DMS53 treated with DMSO at 0.1 percent for 48 hours (cell line): ENCODE measurements at regions not wholly inside any gene's neighbourhood (a gene's known extent, or its start where the extent isn't known, plus 50 kb on each side); places are given as distances from the start of the nearest gene placed in this dataset.
A peak's percentile ranks its signal among the peaks of the same experiment; 100 is the strongest.

Experiments
- DNase-seq: peaks from one replicate; lab custom pipeline; 2025; ENCODE audit not compliant: unreplicated experiment; lab: John Stamatoyannopoulos, UW

DNA sequence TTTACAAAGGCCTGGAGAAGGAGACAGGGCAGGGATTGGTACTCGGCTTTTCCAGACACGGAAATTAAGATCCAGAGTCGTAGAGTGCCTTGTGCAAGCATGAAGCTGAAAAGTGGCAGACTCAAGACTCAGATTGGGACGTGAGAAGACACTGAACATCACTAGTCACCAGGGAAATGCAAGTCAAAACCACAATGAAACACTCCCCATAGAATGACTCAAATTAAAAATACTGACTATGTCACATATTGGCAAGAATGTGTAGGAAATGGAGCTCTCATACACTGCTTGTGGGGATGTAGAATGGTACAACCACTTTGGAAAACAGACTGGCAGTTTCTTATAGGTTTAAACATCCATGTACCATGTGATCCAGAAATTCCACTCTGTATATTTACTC is 472.0 kb downstream of the RPS24 start:
- DNase-seq: no peak

GRCh38 chr10:78506614-78507013 is 473.0 kb downstream of the RPS24 start:
- no peak for DNase-seq

- no peak for DNase-seq
Measured at GRCh38 chr10:78507510-78508160, 474.0 kb downstream of the RPS24 start.

DNA sequence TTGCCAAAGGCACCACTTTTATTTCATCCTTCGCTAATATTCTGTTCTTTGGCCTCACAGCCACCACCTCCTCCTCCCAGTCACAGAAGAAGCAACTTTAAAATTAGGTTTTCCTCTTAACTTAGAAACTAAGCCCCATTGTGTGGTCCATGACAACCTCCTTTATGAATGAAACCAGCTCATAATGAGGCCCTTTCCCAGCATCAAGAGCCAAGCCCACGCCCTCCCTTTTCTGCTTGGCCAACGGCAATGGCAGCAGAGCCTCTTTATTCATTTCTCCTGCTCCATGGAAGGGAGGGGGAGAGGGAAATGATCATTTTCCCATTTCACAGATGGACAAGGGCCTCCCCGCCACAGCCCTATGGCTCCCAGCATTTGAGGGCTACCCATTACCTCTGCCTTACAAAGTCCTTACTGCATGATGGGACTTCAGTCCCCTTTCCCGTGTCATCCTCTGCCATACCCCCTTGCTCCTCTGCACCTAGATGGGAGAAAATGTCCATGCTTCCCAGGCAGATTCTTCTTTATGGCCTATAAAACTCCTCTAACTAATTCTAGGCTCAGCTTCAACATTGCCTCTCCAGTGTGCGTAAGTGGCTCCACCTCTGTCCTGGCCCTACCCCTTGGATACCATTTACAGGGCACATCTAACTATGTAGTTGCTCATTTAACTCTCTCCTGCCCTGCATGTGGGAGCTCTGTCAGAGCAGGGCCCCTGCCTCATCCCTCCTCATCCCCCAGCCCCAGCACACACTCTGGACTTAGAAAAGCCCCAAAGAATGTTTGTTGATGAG is 475.5 kb downstream of the RPS24 start:
- DNase-seq: no peak

DNA sequence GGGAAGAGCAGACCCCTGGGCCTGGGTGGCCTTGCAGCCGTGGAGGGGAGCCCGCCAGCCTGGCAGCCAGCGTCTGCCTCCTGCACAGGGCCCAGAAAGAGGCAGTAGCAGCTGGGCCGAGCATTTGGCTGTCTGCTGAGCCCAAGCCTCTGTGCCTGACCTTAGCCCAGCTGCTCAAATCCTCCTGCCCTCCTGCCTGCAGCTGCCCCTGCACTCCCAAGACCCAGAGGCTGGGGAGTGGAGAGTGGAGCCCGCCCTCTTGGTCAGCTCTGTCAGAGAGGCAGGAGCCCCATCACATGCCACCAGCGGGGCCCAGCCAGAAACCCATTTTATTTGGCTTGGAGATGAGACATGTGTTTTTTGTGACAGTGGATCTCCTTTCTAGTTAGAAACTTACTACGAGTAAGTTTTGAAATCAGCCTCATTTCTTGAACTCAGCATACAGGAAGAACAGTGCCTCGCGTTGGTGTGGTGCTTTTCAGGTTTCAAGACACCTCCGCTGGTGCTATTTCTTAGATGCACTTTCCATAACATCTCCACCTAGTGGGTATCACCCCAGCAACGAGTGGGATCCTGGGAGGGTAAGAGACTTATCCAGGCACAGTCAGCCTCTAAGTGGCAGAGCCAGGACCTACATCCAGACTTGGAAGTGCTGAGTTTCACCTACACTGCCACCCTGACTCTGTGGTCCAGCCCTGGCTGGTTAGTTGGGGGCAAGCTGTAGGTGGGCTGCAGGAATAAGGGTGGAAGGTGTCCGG is 477.1 kb downstream of the RPS24 start:
- no peak for DNase-seq

DNA sequence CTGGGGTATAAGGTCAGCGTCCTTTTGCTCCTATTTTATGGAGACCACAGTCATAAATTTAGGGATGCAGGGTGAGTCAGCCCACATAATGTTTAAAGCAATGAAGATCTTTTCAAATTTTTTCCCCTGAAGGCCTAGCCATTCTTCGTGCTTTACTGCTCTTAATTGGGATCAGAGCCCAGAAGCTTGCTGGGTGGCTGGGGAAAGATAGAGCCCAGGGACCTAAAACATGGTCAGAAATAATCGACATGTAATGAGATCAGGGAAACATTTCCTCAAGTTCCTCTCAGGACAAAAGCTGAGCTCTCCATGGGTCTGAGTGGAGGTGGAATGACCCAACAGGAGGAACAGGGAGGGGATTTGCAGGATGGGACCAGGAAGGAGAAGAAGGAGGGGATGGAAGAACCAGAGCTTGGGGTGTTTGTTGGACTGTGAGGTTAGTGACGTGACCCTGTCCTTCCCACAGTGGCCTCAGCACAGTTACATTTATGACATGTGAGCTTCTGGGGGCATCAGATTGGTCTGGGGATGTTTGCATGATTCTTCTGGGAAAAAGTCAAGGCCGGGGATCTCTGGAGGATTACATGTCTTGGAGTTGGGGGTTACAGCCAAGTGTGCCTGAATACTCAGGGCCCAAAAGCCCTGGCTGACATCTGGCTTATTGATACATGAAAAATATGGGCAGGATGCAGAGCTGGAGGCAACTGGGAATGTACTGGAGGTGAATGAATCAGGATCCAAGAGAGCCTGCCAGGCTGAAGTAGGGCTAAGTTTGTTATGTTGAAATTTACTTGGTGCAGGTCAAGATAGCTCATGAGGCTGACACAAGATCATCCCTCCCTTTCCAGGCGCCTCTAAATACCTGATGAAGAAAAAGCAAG is 477.9 kb downstream of the RPS24 start:
- DNase-seq: no peak

- no peak for DNase-seq
Measured at GRCh38 chr10:78512205-78512550, 478.5 kb downstream of the RPS24 start.

- no peak for DNase-seq
Measured at GRCh38 chr10:78513330-78513729, 479.7 kb downstream of the RPS24 start.

DNA sequence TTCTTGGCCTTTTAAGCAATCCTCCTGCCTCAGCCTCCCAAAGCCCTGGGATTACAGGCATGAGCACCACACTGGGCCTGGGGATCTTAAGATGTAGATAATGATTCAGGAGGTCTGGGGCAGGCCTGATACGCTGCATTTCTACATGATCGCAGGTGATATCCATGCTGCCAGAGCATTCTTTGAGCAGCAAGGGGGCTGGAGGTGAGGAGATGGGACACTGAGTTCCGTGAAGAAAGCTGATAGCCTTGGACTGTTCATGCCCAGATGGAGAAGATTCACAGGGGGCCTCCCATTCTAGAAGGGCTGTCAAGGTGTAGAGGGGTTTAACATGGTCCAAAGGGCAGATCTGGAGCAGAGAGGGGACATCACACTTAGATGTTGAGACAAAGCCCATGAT is 480.3 kb downstream of the RPS24 start:
- DNase-seq: no peak

DNA sequence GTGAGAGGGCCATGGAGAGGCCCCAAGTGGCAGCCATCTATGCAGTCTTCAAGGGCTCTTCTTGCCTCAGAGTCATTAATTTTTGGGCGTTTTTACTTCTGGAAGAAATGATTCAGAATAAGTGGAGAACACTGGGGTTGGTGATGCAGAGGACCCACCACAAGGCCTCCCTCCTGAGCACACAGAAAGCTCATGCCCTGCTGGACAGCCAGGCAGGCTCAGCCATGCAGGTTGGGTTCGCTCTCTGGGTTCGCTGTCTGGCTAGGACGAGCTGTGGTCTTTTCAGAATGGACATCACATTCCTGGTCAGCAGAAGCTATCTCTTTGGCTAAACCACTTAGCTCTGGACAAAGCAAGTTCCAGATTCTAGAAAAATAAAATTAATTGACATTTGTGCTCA is 480.8 kb downstream of the RPS24 start:
- no peak for DNase-seq

DNA sequence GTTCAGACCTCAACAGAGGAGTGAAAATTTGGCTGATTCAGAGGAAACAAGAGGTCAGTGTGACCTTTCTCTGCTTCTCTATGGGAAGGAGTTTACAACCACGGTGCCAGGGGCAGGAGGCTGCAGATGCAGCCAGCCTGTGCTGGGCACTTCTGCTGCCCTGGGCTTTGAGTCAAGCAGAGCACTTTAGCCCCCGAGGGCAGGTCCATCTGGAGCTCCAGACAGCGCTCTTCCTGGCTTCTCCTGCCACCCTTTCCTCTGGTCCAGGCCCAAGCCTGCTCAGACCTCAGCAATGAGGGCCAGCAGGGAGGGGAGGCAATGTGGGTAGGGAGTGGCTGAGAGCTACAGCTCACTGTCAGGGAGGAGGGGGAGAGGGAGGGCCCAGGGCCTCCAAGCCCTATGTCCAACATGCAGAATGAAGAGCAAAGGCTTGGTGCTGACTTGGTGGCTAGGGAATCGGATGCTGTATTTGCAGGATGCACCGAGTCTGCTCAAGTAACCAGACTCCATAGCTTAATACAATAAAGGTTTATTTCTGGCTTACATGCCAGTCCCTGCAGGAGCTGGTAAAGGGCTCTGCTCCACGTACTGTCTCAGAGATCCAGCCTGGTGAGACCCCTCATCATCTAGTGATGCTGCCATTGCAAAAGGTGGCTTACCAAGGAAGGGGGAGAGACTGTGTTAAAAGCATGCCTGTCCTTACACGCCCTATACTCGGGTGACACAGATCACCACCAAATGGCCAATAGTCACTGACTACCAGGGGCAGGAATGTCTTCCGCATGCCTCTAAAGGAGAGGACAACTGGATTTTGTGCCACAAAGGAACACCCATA is 481.6 kb downstream of the RPS24 start:
- DNase-seq: no peak

DNA sequence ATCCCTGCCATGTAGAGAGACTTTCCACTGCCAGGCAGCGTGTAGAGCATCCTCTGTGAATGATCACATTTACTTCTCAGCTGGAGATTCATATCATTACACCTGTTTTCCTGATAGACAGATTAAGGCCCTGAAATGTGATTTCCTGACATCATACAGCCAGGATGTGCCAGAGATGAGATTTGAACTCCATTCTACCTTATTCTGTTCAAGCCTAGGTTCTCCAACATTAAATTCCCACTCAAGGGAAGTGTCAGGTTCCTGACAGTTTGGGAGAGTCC is 482.1 kb downstream of the RPS24 start:
- no peak for DNase-seq

DNA sequence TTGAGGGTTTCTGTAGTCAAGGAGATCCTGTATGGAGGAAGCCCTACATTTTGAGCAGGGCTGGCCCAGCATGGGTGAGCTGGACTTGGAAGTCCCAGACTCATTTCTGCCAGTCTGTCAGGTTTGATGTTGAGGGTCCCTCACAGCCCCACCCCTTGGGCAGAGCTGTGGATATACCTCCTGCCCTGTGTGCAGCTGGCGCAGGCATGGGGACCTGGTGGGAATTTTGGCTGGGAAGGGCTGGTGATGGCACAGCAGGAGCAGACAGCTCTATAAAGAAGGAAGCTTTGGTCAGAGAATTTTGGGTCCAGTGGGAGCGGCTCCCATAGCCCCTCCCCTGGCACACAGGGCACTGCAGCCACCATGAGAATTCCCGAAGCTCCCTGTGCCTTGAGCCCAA is 482.6 kb downstream of the RPS24 start:
- DNase-seq: no peak

DNA sequence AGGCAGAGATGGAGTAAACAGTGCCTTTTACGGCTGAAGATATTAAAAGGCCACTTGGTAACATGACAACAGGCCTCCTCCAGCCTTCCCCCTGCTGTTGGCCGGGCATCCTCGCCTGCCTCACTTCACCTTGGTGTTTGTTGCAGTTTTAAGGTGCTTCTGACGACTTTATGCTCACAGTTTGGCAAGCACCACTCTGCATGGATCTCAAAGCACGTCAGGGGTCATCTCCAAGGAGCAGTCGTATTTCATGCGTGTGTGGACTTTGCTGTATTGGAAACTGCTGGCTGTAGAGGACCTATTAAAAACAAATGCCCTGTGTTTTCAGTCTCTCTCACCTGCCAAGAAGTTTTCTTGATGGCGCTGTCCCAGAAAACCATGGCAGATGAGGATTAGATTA is 483.1 kb downstream of the RPS24 start:
- DNase-seq: no peak

GRCh38 chr10:78518224-78518623 is 484.6 kb downstream of the RPS24 start:
- no peak for DNase-seq

- DNase-seq: peak; percentile 84
Measured at GRCh38 chr10:78520737-78521430, 487.2 kb downstream of the RPS24 start.

DNA sequence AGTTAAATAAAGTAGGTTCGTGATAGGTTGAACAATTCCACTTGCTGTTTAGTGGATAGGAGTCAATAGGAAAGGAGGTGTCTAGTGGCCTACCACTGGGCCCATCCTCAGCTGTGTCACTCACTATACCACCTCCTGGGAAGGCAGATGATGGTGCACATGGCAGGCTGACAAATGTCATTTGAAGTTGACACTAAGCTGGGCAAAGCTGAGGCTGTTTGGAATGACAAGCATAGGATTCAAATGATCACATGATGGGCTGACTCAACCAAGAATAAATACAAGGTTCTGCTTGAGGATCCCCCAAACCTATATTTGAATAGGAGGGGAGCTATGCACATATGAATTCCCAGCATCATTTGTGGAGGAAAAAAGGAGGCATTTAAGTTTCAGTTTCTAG is 489.8 kb downstream of the RPS24 start:
- peak; percentile 20 for DNase-seq

- DNase-seq: no peak
Measured at GRCh38 chr10:78524342-78524741, 490.7 kb downstream of the RPS24 start.

GRCh38 chr10:78524941-78525340 is 491.3 kb downstream of the RPS24 start:
- peak; percentile 81 for DNase-seq

DNA sequence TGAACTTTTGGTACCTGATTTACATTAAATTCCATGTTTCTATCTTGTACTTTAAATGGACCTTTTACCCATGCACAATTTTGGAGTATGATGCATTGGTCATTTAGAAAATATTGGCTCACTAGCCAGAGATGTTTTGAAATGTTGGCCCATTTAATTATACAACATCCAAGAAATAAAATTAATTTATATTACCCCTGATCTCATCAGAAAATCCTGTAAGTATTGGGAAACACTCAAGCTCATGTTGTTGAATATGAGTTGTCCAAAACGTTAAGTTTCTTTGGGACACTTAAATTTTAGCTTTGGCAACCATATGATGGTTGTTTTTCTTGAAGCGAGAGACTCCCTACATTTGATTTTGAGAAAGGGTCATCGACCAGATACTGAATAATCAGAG is 492.7 kb downstream of the RPS24 start:
- no peak for DNase-seq
